Dendritic cell treated with granulocyte-macrophage colony-stimulating factor and Interleukin-4, amounts not matched to agents 40 ng/mL and 50 ng/mL, for 4 days (primary cell): ENCODE measurements at regions not wholly inside any gene's neighbourhood (a gene's known extent, or its start where the extent isn't known, plus 50 kb on each side); places are given as distances from the start of the nearest gene placed in this dataset.

ENCODE experiments used
- H3K27ac Mint-ChIP-seq: one replicate; pipeline ENCODE4 v1.8.0; 2022; ENCODE audit warnings: mild to moderate bottlenecking, mixed read lengths
- H3K27me3 Mint-ChIP-seq: one replicate; pipeline ENCODE4 v1.8.0; 2022; ENCODE audit warnings: mild to moderate bottlenecking, mixed read lengths
- H3K36me3 Mint-ChIP-seq: one replicate; pipeline ENCODE4 v1.8.0; 2022; ENCODE audit warnings: low read depth, mixed read lengths
- H3K4me1 Mint-ChIP-seq: one replicate; pipeline ENCODE4 v1.8.0; 2022; ENCODE audit warnings: low read depth, mixed read lengths
- H3K4me3 Mint-ChIP-seq: one replicate; pipeline ENCODE4 v1.8.0; 2022; ENCODE audit warnings: mild to moderate bottlenecking, moderate library complexity, mixed read lengths
- H3K9me3 Mint-ChIP-seq: one replicate; pipeline ENCODE4 v1.8.0; 2022; ENCODE audit warnings: mixed read lengths
- intact Hi-C: fragments of 100-400 bp; cut with micrococcal nuclease; formaldehyde crosslinking; loops from one replicate; pipeline ENCODE4 v1.15.0; 2022

GRCh38 chr6:144586986-144587385, 301.9 kb downstream of the UTRN start:
- Mint-ChIP-seq H3K9me3 (no peaks in the 10 kb centered on the region), H3K4me3 (no peak overlapping the region), H3K27ac (peak overlapping the region; percentile 4), H3K36me3 (no peaks in the 10 kb centered on the region), H3K27me3 (no peaks in the 10 kb centered on the region), H3K4me1 (peaks cover 13% of the 10 kb centered on the region)
- intact Hi-C loops = loop anchor here (5.0 to 10.0 kb wide), 2 partner anchors 190 to 248 kb away; no protein-coding TSS in a partner anchor

GRCh38 chr6:144588697-144589325, 303.7 kb downstream of the UTRN start:
- no peak overlapping the region for H3K27ac Mint-ChIP-seq
- no peaks in the 10 kb centered on the region for H3K9me3 Mint-ChIP-seq
- no peaks in the 10 kb centered on the region for H3K4me1 Mint-ChIP-seq
- intact Hi-C loops = loop anchor here (5.0 to 10.0 kb wide), 2 partner anchors 188 to 246 kb away; no protein-coding TSS in a partner anchor
- H3K36me3 Mint-ChIP-seq = peaks cover 7% of the 10 kb centered on the region
- H3K27me3 Mint-ChIP-seq = no peaks in the 10 kb centered on the region
- H3K4me3 Mint-ChIP-seq = no peak overlapping the region

GRCh38 chr6:144590532-144590931, 305.4 kb downstream of the UTRN start:
- Mint-ChIP-seq H3K36me3 (peaks cover 7% of the 10 kb centered on the region), H3K4me1 (peaks cover 2% of the 10 kb centered on the region), H3K9me3 (no peaks in the 10 kb centered on the region), H3K27ac (peak overlapping the region; percentile 59), H3K27me3 (no peaks in the 10 kb centered on the region), H3K4me3 (no peak overlapping the region)
- intact Hi-C loops = loop anchor here (5.0 kb wide), 1 partner anchor 67 kb away; no protein-coding TSS in a partner anchor

- Mint-ChIP-seq H3K4me1 (peaks cover 10% of the 10 kb centered on the region), H3K4me3 (no peak overlapping the region), H3K9me3 (no peaks in the 10 kb centered on the region), H3K27me3 (no peaks in the 10 kb centered on the region), H3K27ac (peak overlapping the region; percentile 34), H3K36me3 (peaks cover 7% of the 10 kb centered on the region)
- intact Hi-C loops = loop anchor here (5.0 kb wide), 1 partner anchor 64 kb away; no protein-coding TSS in a partner anchor
These were observed 308.3 kb downstream of the UTRN start for GRCh38 chr6:144593392-144593791.

GRCh38 chr6:144594585-144594984, 309.4 kb downstream of the UTRN start:
- H3K27ac Mint-ChIP-seq = peak overlapping the region; percentile 56
- H3K27me3 Mint-ChIP-seq = no peaks in the 10 kb centered on the region
- H3K4me3 Mint-ChIP-seq = no peak overlapping the region
- H3K9me3 Mint-ChIP-seq = no peaks in the 10 kb centered on the region
- peaks cover 7% of the 10 kb centered on the region for H3K36me3 Mint-ChIP-seq
- intact Hi-C loops = loop anchor here (5.0 kb wide), 1 partner anchor 63 kb away; no protein-coding TSS in a partner anchor
- peaks cover 10% of the 10 kb centered on the region for H3K4me1 Mint-ChIP-seq

- Mint-ChIP-seq H3K9me3 (peaks cover 3% of the 10 kb centered on the region), H3K27ac (no peak overlapping the region), H3K4me3 (no peak overlapping the region), H3K36me3 (peaks cover 14% of the 10 kb centered on the region), H3K27me3 (no peaks in the 10 kb centered on the region), H3K4me1 (peaks cover 10% of the 10 kb centered on the region)
- intact Hi-C loops = no loop called here
These were observed 310.1 kb downstream of the UTRN start for GRCh38 chr6:144595266-144595665.

- intact Hi-C loops = no loop called here
- peaks cover 10% of the 10 kb centered on the region for H3K4me1 Mint-ChIP-seq
These were observed 312.4 kb downstream of the UTRN start for GRCh38 chr6:144597511-144597910.

GRCh38 chr6:144599615-144600014, 314.5 kb downstream of the UTRN start:
- intact Hi-C loops = no loop called here
- H3K4me1 Mint-ChIP-seq = peaks cover 10% of the 10 kb centered on the region
- peaks cover 16% of the 10 kb centered on the region for H3K9me3 Mint-ChIP-seq
- H3K27me3 Mint-ChIP-seq = no peaks in the 10 kb centered on the region
- no peak overlapping the region for H3K4me3 Mint-ChIP-seq
- no peak overlapping the region for H3K27ac Mint-ChIP-seq
- H3K36me3 Mint-ChIP-seq = peaks cover 15% of the 10 kb centered on the region

More at GRCh38 chr6:144597511-144597910, 312.4 kb downstream of the UTRN start:
- peaks cover 16% of the 10 kb centered on the region for H3K9me3 Mint-ChIP-seq
- H3K4me3 Mint-ChIP-seq = no peak overlapping the region
- no peaks in the 10 kb centered on the region for H3K27me3 Mint-ChIP-seq
- H3K36me3 Mint-ChIP-seq = peaks cover 22% of the 10 kb centered on the region
- H3K27ac Mint-ChIP-seq = no peak overlapping the region

- Mint-ChIP-seq H3K27me3 (no peaks in the 10 kb centered on the region), H3K36me3 (peaks cover 15% of the 10 kb centered on the region), H3K4me3 (no peak overlapping the region), H3K27ac (no peak overlapping the region), H3K9me3 (peaks cover 16% of the 10 kb centered on the region), H3K4me1 (peaks cover under 1% of the 10 kb centered on the region)
- intact Hi-C loops = no loop called here
These were observed 316.1 kb downstream of the UTRN start for GRCh38 chr6:144601221-144601620.

- Mint-ChIP-seq H3K4me3 (no peak overlapping the region), H3K27me3 (no peaks in the 10 kb centered on the region), H3K36me3 (peaks cover 16% of the 10 kb centered on the region), H3K9me3 (peaks cover 16% of the 10 kb centered on the region), H3K4me1 (peaks cover 5% of the 10 kb centered on the region), H3K27ac (no peak overlapping the region)
- intact Hi-C loops = no loop called here
These were observed 317.5 kb downstream of the UTRN start for GRCh38 chr6:144602523-144603180.

- Mint-ChIP-seq H3K36me3 (peaks cover 23% of the 10 kb centered on the region), H3K9me3 (peaks cover 7% of the 10 kb centered on the region), H3K27ac (no peak overlapping the region), H3K27me3 (no peaks in the 10 kb centered on the region), H3K4me3 (no peak overlapping the region), H3K4me1 (peaks cover 19% of the 10 kb centered on the region)
- intact Hi-C loops = no loop called here
These were observed 320.9 kb downstream of the UTRN start for GRCh38 chr6:144606083-144606482.

- Mint-ChIP-seq H3K4me1 (peaks cover 19% of the 10 kb centered on the region), H3K9me3 (no peaks in the 10 kb centered on the region), H3K27ac (peak overlapping the region; percentile 3), H3K4me3 (no peak overlapping the region), H3K36me3 (peaks cover 17% of the 10 kb centered on the region), H3K27me3 (no peaks in the 10 kb centered on the region)
- intact Hi-C loops = no loop called here
These were observed 323.0 kb downstream of the UTRN start for GRCh38 chr6:144607998-144608735.

- Mint-ChIP-seq H3K4me1 (peaks cover 13% of the 10 kb centered on the region), H3K36me3 (peaks cover 19% of the 10 kb centered on the region), H3K27ac (no peak overlapping the region), H3K4me3 (no peak overlapping the region), H3K9me3 (no peaks in the 10 kb centered on the region), H3K27me3 (no peaks in the 10 kb centered on the region)
- intact Hi-C loops = no loop called here
These were observed 327.7 kb downstream of the UTRN start for GRCh38 chr6:144612811-144613210.

GRCh38 chr6:144613859-144614258, 328.7 kb downstream of the UTRN start:
- Mint-ChIP-seq H3K9me3 (no peaks in the 10 kb centered on the region), H3K4me3 (no peak overlapping the region), H3K4me1 (peaks cover 2% of the 10 kb centered on the region), H3K27ac (no peak overlapping the region), H3K36me3 (peaks cover 13% of the 10 kb centered on the region), H3K27me3 (no peaks in the 10 kb centered on the region)
- intact Hi-C loops = no loop called here
